ENCODE measurements at regions not wholly inside any gene's neighbourhood (a gene's known extent, or its start where the extent isn't known, plus 50 kb on each side); places are given as distances from the start of the nearest gene placed in this dataset.

GRCh38 chr9:120308495-120308894 is 271.5 kb downstream of the CDK5RAP2 start:
- TF ChIP-seq GATA2 (IDR thresholded peaks at IDR 0.05; ENCODE audit: low read depth, low read length): no peak
- TF ChIP-seq GATA3 (IDR thresholded peaks at IDR 0.05; ENCODE audit: low read depth, low read length): no peak

DNA sequence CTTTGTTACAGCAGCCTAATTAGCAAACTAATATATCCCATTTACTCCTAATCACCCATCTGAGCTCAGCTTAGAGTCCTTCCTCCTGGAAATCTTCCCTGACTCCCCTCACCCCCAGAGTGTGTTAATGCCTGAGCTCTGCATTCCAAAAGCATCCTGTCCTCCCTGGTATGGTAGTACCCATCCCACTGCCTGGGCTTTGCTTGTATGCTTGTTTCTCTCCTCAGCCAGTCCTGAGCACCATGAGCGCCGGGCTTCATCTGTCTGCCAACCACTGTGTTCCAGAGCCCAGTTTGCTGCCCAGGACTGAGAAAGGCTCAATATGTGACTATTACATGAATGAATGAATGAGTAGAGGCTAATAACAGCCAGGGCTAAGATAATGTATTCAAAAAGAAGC is 272.4 kb downstream of the CDK5RAP2 start:
- no peak for TF ChIP-seq GATA2 (IDR thresholded peaks at IDR 0.05; ENCODE audit: low read depth, low read length)
- TF ChIP-seq GATA3 (IDR thresholded peaks at IDR 0.05; ENCODE audit: low read depth, low read length): no peak

DNA sequence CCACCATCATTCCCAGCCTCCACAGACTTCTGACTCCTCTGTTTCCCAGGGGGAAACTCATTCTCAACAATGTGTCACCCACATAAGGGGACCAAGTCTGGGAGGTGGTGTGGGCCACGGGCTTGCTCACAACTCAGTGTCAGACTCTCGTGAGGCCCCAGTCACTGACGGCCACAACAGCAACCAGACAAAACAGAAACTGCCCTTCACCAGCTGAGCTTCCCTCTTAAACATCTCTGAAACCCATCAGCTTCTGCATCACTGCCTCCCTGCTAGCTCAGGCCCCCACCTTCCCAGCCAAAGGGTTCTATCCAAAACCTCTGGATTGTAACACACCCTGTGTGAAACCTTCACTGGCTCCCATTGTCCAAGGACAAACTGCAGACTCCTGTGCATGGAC is 273.4 kb downstream of the CDK5RAP2 start:
- TF ChIP-seq GATA2 (IDR thresholded peaks at IDR 0.05; ENCODE audit: low read depth, low read length) (no peak), GATA3 (IDR thresholded peaks at IDR 0.05; ENCODE audit: low read depth, low read length) (no peak)

DNA sequence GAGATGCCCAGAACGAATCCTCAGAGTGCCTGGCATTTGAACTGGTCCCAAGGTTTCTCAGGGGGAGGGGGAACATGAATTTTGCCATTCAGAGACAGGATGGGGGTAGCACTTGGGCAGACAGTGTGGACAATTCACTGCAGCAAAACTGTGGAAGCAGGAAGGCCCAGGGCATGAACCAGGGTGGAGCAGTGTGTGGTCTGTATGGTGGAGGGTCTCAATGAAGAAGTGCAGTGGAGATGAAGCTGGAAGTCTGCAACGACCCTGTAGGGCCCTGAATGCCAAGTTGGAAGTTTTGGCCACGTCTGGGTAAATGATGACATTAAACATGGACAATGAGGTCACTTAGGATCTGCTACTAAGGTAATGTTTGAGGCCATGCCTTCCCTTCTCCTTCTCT is 273.9 kb downstream of the CDK5RAP2 start:
- TF ChIP-seq GATA3 (IDR thresholded peaks at IDR 0.05; ENCODE audit: low read depth, low read length) (no peak), GATA2 (IDR thresholded peaks at IDR 0.05; ENCODE audit: low read depth, low read length) (no peak)

GRCh38 chr9:120303519-120303918 is 276.4 kb downstream of the CDK5RAP2 start:
- TF ChIP-seq GATA3 (IDR thresholded peaks at IDR 0.05; ENCODE audit: low read depth, low read length) (no peak), GATA2 (IDR thresholded peaks at IDR 0.05; ENCODE audit: low read depth, low read length) (no peak)

- TF ChIP-seq GATA2 (IDR thresholded peaks at IDR 0.05; ENCODE audit: low read depth, low read length) (no peak), GATA3 (IDR thresholded peaks at IDR 0.05; ENCODE audit: low read depth, low read length) (no peak)
Measured at GRCh38 chr9:120299785-120300184, 280.2 kb downstream of the CDK5RAP2 start.

GRCh38 chr9:120294003-120294402 is 286.0 kb downstream of the CDK5RAP2 start:
- TF ChIP-seq GATA2 (IDR thresholded peaks at IDR 0.05; ENCODE audit: low read depth, low read length) (no peak), GATA3 (IDR thresholded peaks at IDR 0.05; ENCODE audit: low read depth, low read length) (no peak)

DNA sequence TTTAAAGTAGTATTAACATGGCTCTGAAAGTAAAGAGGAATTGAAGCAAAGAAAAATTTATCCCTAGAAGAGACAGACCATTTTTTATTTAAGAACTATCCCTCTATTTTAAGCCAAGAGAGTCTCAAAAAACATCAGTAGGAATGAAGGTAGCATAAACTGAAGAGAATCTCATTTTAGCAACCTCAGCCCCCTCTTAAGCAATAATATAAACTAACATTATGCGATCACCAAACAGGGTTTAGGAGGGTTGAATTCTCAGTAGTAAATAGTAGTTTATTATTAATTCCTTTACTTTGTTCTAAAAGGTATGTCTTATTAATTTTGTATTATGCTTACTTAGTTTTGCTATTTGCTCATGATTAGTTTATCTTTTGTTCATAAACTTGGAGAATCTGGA is 287.4 kb downstream of the CDK5RAP2 start:
- no peak for TF ChIP-seq GATA2 (IDR thresholded peaks at IDR 0.05; ENCODE audit: low read depth, low read length)

DNA sequence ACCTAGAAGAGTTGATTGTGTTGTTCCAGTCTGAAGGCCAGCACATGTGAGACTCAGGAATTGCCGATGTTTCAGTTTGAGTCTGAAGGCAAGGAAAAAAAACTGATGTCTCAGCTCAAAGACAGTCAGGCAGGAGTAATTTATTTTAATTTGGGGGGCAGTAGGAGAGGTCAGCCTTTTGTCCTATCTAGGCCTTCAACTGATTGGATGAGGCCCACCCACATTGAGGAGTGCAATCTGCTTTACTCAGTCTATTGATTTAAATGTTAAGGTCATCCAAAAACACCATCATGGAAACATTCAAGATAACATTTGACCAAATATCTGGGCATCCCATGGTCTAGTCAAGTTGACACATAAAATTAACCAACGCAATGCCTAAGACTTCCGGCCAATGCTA is 288.9 kb downstream of the CDK5RAP2 start:
- TF ChIP-seq GATA3 (IDR thresholded peaks at IDR 0.05; ENCODE audit: low read depth, low read length): no peak
- no peak for TF ChIP-seq GATA2 (IDR thresholded peaks at IDR 0.05; ENCODE audit: low read depth, low read length)

DNA sequence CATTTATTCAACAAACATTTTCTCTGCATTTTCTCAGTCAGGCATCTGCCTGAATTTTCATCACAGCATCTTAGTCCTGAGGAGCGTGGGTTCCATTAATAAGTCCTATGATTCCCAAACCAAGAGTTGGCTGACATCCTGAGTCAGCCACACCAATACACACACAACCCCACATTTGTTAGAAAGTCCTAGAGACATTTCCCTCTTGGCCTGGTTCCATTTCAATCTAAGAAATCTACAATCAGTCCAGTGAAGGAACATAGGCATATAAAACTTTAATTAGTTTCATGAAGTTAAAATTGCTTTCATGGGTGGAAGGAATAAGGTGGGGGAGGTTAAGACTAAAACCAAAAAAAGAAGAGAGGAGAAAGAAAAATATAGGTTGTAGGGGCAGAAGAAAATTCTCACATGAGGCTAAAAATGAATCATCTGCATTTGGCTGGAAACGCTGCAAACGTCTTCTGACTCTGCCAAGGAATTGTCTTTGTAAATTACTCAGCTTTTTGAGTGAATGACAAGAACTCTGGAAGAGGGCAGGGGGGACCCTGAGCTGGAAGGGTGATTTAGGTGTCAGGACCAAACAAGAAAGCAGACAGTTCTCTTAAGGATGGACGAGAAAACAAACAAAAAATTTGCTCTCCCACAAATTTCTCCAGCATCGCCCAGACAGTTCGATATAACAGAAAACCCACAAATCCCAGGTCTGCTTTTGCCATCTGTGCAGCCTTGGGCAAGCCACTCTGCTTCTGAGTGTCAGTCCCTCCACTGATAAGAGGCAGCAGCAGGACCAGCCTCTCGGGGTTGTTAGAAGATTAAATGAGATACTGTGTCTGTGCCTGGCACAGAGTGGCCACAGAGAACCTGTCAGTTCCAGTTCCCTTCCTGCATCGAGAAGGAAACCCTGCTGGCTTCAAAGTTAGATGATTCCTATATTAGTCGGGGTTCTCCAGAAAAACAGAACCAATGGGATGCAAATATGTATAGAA is 289.7 kb downstream of the CDK5RAP2 start:
- no peak; the same call in 1 of the 2 replicates for TF ChIP-seq GATA3 (IDR thresholded peaks at IDR 0.05; ENCODE audit: low read depth, low read length)
- peak; percentile 67 for TF ChIP-seq GATA2 (IDR thresholded peaks at IDR 0.05; ENCODE audit: low read depth, low read length)

GRCh38 chr9:120289098-120289497 is 290.9 kb downstream of the CDK5RAP2 start:
- TF ChIP-seq GATA3 (IDR thresholded peaks at IDR 0.05; ENCODE audit: low read depth, low read length) (no peak), GATA2 (IDR thresholded peaks at IDR 0.05; ENCODE audit: low read depth, low read length) (no peak)

DNA sequence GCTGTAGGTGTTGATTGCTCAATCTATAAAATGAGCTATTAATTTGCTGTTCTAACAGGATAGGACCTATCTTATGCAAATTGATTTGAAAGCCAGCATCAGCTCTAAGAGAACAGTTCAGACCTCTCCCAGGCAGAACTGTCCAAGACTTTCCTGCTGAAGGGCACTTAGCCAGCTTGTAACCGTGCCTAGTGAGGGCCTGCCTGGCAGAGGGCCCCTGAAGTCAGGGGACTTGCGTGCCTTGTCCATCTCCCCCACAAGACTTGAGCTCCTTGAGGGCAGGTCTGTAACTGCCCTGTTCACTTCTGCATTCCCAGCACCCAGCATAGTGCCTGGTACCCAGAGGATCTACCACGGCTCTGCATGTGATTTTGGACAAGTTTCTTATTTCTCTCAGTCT is 293.4 kb downstream of the CDK5RAP2 start:
- no peak for TF ChIP-seq GATA3 (IDR thresholded peaks at IDR 0.05; ENCODE audit: low read depth, low read length)
- TF ChIP-seq GATA2 (IDR thresholded peaks at IDR 0.05; ENCODE audit: low read depth, low read length): no peak

DNA sequence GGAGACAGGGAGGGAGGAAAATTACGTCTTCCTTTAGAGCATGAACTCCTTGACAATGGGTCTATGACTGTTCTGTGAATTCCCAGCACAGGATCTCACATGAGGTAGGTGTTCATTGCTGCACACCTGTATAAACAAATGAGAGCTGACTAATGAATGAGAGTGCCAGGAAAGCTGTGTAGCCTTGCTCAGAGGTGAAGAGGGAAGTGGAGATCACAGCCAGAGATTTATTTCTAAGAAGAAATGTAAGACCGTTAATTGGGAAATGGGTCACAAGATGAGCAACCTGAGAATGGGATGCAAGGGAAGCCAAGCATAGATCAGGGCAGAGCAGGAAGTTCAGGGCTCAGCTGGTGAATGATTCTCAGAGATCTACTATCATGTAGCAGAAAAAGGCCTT is 295.1 kb downstream of the CDK5RAP2 start:
- TF ChIP-seq GATA2 (IDR thresholded peaks at IDR 0.05; ENCODE audit: low read depth, low read length) (no peak), GATA3 (IDR thresholded peaks at IDR 0.05; ENCODE audit: low read depth, low read length) (no peak)

DNA sequence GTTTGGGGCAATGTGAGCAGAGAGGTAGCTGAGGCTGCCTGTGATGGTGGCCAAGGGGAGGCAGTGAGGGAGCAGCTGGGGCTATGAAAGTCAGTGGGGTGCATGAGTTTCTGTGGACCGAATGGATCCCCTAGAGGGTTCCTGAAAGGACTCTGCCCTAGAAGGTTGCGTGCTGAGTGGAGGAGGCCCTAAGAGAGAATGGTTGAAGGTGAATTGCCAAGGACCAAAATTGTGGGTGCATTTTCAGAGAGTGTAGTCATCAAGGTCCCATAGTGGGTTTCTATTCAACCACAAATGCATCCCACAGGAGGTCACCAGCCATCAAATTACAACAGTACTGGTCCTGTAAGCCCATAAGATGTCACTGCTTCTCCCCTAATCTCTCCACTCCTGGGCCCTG is 298.3 kb downstream of the CDK5RAP2 start:
- no peak for TF ChIP-seq GATA3 (IDR thresholded peaks at IDR 0.05; ENCODE audit: low read depth, low read length)

- no peak for TF ChIP-seq GATA3 (IDR thresholded peaks at IDR 0.05; ENCODE audit: low read depth, low read length)
Measured at GRCh38 chr9:120267929-120268328, 312.0 kb downstream of the CDK5RAP2 start.

Measured in SH-SY5Y (cell line).